Lower leg skin (tissue), 3 donors: ENCODE measurements at regions not wholly inside any gene's neighbourhood (a gene's known extent, or its start where the extent isn't known, plus 50 kb on each side); places are given as distances from the start of the nearest gene placed in this dataset.
"Not testable (repeated sequence)": the region's sequence is repeated elsewhere in the genome, so short reads cannot be mapped to it uniquely, and the experiment has no call there.

Experiments
- CTCF ChIP-seq, 3 donors: fragments of 450-650 bp; IDR thresholded peaks; one replicate each; pipeline ENCODE4 v1.5.1; 2016; ENCODE audit warnings: antibody characterized with exemption in 3 of 3, mild to moderate bottlenecking in 3 of 3, moderate library complexity in 2 of 3
- POLR2A ChIP-seq, 2 donors: fragments of 450-650 bp; IDR thresholded peaks; one replicate each; pipeline ENCODE4 v1.6.1; 2016 to 2017; ENCODE audit warnings: antibody characterized with exemption in 2 of 2, mild to moderate bottlenecking in 1 of 2, moderate library complexity in 1 of 2

GRCh38 chr5:100103592-100104119, 431.5 kb upstream of the FAM174A start:
- not testable (repeated sequence) for TF ChIP-seq CTCF, POLR2A (IDR thresholded peaks at IDR 0.05)
